ENCODE measurements at regions not wholly inside any gene's neighbourhood (a gene's known extent, or its start where the extent isn't known, plus 50 kb on each side); places are given as distances from the start of the nearest gene placed in this dataset.

DNA sequence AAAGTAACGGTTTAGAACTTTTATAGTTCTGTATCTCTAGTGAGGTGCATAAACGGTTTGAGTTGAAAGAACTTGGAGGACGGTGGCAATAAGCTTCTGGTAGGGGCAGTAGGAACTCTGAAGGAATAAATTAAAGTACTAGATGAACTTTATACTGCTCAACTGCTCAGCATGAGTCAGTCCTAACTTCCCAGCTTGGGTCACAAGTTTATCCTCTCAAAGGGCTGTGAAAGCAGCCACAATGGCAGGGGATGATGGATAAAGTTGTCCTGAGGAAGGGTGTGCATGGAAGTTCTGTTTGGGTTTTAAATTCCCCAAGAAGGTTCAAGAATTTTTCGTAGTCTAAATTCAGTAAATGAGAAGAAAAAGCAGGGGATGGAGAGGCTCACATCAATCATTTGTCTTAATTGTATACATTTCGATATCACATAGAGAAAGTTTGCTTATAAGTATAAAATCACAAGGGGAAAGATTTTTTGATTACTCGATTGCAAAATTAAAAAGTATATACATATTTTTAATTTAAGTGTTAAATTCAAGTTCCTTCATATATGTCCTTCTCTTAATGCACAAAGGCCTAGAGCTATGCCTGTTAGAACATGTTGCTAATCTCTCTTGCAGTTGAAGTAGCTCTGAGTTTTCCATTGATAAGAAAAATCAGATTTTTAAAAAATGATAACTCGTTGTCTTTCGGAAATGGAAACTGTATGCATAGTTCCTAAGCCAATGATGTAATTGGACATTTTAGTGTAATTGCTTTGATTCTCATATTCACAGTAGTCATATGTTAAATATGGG lies 55.3 kb upstream of the JAG1 start:
- TF ChIP-seq, protein P1, sequence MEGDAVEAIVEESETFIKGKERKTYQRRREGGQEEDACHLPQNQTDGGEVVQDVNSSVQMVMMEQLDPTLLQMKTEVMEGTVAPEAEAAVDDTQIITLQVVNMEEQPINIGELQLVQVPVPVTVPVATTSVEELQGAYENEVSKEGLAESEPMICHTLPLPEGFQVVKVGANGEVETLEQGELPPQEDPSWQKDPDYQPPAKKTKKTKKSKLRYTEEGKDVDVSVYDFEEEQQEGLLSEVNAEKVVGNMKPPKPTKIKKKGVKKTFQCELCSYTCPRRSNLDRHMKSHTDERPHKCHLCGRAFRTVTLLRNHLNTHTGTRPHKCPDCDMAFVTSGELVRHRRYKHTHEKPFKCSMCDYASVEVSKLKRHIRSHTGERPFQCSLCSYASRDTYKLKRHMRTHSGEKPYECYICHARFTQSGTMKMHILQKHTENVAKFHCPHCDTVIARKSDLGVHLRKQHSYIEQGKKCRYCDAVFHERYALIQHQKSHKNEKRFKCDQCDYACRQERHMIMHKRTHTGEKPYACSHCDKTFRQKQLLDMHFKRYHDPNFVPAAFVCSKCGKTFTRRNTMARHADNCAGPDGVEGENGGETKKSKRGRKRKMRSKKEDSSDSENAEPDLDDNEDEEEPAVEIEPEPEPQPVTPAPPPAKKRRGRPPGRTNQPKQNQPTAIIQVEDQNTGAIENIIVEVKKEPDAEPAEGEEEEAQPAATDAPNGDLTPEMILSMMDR (IDR thresholded peaks at IDR 0.05): no peak
- TF ChIP-seq POLR2A (IDR thresholded peaks at IDR 0.05): no peak

Measured in uterus (tissue), 2 donors.